DND-41 (cell line): ENCODE measurements at regions not wholly inside any gene's neighbourhood (a gene's known extent, or its start where the extent isn't known, plus 50 kb on each side); places are given as distances from the start of the nearest gene placed in this dataset.

Experiments
- EZH2 ChIP-seq: IDR thresholded peaks from 3 replicates; pipeline ENCODE4 v1.6.1; 2012; ENCODE audit warnings: borderline replicate concordance, low read depth, mild to moderate bottlenecking, moderate library complexity, low read length, inconsistent platforms; ENCODE audit not compliant: severe bottlenecking
- TF ChIP-seq, protein P1 (sequence below): IDR thresholded peaks from 2 replicates; pipeline ENCODE4 v1.5.1; 2012; ENCODE audit warnings: borderline replicate concordance, low read length, moderate library complexity, mild to moderate bottlenecking; ENCODE audit not compliant: poor library complexity, severe bottlenecking; ENCODE audit errors: extremely low read depth

DNA sequence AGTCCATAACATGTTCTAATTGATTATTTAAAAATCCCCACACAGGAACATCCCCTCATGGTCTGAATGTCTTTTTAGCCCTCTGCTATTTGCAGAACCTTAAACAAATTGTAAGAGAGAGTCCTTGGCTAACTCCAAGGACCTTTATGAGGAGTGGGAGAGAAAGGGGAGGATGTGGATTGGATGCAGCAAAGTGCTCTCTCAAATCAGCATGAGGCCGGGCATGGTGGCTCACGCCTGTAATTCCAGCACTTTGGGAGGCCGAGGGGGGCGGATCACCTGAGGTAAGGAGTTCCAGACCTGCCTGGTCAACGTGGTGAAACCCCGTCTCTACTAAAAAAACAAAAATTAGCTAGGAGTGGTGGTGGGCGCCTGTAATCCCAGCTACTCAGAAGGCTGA, 154.8 kb downstream of the TGFB2 start:
- TF ChIP-seq, protein P1, sequence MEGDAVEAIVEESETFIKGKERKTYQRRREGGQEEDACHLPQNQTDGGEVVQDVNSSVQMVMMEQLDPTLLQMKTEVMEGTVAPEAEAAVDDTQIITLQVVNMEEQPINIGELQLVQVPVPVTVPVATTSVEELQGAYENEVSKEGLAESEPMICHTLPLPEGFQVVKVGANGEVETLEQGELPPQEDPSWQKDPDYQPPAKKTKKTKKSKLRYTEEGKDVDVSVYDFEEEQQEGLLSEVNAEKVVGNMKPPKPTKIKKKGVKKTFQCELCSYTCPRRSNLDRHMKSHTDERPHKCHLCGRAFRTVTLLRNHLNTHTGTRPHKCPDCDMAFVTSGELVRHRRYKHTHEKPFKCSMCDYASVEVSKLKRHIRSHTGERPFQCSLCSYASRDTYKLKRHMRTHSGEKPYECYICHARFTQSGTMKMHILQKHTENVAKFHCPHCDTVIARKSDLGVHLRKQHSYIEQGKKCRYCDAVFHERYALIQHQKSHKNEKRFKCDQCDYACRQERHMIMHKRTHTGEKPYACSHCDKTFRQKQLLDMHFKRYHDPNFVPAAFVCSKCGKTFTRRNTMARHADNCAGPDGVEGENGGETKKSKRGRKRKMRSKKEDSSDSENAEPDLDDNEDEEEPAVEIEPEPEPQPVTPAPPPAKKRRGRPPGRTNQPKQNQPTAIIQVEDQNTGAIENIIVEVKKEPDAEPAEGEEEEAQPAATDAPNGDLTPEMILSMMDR = no peak
- no peak for TF ChIP-seq EZH2
